Suprapubic skin (tissue), 4 donors: ENCODE measurements at regions not wholly inside any gene's neighbourhood (a gene's known extent, or its start where the extent isn't known, plus 50 kb on each side); places are given as distances from the start of the nearest gene placed in this dataset.

Experiments
- POLR2A ChIP-seq, 2 donors: fragments of 450-650 bp; IDR thresholded peaks; one replicate each; pipeline ENCODE4 v1.6.1; 2017; ENCODE audit warnings: antibody characterized with exemption in 2 of 2, mild to moderate bottlenecking in 2 of 2, moderate library complexity in 2 of 2
- POLR2AphosphoS5 ChIP-seq, 3 donors: sonication (generic); formaldehyde crosslinking; IDR thresholded peaks; one replicate each; pipeline ENCODE4 v1.6.1; 2017; ENCODE audit warnings: antibody characterized with exemption in 3 of 3
- TF ChIP-seq, protein P1 (sequence below), 2 donors: fragments of 200-600 bp in 1 of 2; fragments of 450-650 bp in 1 of 2; sonication (generic) in 1 of 2; IDR thresholded peaks; one replicate each; pipeline ENCODE4 v1.5.1; 2016 to 2019; ENCODE audit warnings: antibody characterized with exemption in 2 of 2, mild to moderate bottlenecking in 1 of 2, moderate library complexity in 1 of 2

DNA sequence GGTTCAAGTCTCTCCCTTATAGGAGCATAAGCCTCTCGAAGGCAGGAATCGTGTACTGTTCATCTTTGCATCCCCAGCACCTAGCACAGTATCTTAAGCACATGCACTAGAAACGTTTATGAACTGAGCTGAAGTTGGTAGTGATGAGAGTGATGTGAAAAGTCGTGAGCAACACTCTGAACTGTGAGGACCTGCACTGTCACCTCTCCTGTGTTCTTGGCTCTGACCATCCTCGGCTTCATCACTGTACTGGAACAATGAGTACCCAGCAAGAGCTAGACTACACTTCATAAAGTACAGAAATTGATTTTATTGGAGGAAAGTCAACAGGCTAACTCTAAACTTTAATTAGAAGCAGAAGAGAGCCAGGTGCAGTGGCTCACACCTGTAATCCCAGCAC, 473.6 kb downstream of the BCAT1 start:
- TF ChIP-seq, protein P1, sequence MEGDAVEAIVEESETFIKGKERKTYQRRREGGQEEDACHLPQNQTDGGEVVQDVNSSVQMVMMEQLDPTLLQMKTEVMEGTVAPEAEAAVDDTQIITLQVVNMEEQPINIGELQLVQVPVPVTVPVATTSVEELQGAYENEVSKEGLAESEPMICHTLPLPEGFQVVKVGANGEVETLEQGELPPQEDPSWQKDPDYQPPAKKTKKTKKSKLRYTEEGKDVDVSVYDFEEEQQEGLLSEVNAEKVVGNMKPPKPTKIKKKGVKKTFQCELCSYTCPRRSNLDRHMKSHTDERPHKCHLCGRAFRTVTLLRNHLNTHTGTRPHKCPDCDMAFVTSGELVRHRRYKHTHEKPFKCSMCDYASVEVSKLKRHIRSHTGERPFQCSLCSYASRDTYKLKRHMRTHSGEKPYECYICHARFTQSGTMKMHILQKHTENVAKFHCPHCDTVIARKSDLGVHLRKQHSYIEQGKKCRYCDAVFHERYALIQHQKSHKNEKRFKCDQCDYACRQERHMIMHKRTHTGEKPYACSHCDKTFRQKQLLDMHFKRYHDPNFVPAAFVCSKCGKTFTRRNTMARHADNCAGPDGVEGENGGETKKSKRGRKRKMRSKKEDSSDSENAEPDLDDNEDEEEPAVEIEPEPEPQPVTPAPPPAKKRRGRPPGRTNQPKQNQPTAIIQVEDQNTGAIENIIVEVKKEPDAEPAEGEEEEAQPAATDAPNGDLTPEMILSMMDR (IDR thresholded peaks at IDR 0.05) = no peak
- no peak for TF ChIP-seq POLR2A (IDR thresholded peaks at IDR 0.05)
- TF ChIP-seq POLR2AphosphoS5 (IDR thresholded peaks at IDR 0.05) = no peak
